ENCODE measurements at regions not wholly inside any gene's neighbourhood (a gene's known extent, or its start where the extent isn't known, plus 50 kb on each side); places are given as distances from the start of the nearest gene placed in this dataset.

- TF ChIP-seq, protein P1, sequence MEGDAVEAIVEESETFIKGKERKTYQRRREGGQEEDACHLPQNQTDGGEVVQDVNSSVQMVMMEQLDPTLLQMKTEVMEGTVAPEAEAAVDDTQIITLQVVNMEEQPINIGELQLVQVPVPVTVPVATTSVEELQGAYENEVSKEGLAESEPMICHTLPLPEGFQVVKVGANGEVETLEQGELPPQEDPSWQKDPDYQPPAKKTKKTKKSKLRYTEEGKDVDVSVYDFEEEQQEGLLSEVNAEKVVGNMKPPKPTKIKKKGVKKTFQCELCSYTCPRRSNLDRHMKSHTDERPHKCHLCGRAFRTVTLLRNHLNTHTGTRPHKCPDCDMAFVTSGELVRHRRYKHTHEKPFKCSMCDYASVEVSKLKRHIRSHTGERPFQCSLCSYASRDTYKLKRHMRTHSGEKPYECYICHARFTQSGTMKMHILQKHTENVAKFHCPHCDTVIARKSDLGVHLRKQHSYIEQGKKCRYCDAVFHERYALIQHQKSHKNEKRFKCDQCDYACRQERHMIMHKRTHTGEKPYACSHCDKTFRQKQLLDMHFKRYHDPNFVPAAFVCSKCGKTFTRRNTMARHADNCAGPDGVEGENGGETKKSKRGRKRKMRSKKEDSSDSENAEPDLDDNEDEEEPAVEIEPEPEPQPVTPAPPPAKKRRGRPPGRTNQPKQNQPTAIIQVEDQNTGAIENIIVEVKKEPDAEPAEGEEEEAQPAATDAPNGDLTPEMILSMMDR (IDR thresholded peaks at IDR 0.05; ENCODE audit: insufficient read depth, low read length, poor library complexity, severe bottlenecking): no peak
- TF ChIP-seq EZH2phosphoT487 (conservative IDR thresholded peaks at IDR 0.05; ENCODE audit: low read length): 0 out of 2 replicates have a peak, but pooled peaks have one; percentile 34
Observed at GRCh38 chr6:12601881-12602280, 114.7 kb upstream of the PHACTR1 start.
